HG02571 (cell line): ENCODE measurements at regions not wholly inside any gene's neighbourhood (a gene's known extent, or its start where the extent isn't known, plus 50 kb on each side); places are given as distances from the start of the nearest gene placed in this dataset.
A peak's percentile ranks its signal among the peaks of the same experiment; 100 is the strongest.

Experiments used
- ATAC-seq: cut with Tn5 transposase; IDR thresholded peaks from one replicate; pipeline ENCODE4 v1.9.1; 2021; ENCODE audit warnings: mild to moderate bottlenecking, moderate library complexity; ENCODE audit not compliant: unreplicated experiment

GRCh38 chrX:134172588-134173259 lies 64.3 kb upstream of the CCDC160 start:
- ATAC-seq: peak; percentile 52

- ATAC-seq: no peak
Observed at GRCh38 chrX:134173541-134174272, 63.3 kb upstream of the CCDC160 start.

GRCh38 chrX:134174273-134174660 lies 62.7 kb upstream of the CCDC160 start:
- no peak for ATAC-seq

GRCh38 chrX:134174859-134175258 lies 62.1 kb upstream of the CCDC160 start:
- ATAC-seq: no peak

- ATAC-seq: no peak
Observed at GRCh38 chrX:134177527-134177926, 59.5 kb upstream of the CCDC160 start.

- ATAC-seq: no peak
Observed at GRCh38 chrX:134180601-134181274, 56.2 kb upstream of the CCDC160 start.

GRCh38 chrX:134181275-134181660 lies 55.7 kb upstream of the CCDC160 start:
- no peak for ATAC-seq

GRCh38 chrX:134183665-134184064 lies 53.3 kb upstream of the CCDC160 start:
- no peak for ATAC-seq

- ATAC-seq: no peak
Observed at GRCh38 chrX:134184936-134185335, 52.0 kb upstream of the CCDC160 start.

- ATAC-seq: peak; percentile 65
Observed at GRCh38 chrX:134186362-134187121, 50.4 kb upstream of the CCDC160 start.
